Sciatic nerve (tissue), 2 donors: ENCODE measurements at regions not wholly inside any gene's neighbourhood (a gene's known extent, or its start where the extent isn't known, plus 50 kb on each side); places are given as distances from the start of the nearest gene placed in this dataset.

ENCODE experiments used
- ATAC-seq: fragments of 200-7000 bp; cut with Tn5 transposase; one replicate; pipeline ENCODE4 v1.9.1; 2020; ENCODE audit warnings: mild to moderate bottlenecking, moderate library complexity
- DNase-seq: peaks from one replicate; pipeline ENCODE4 v3.0.0-alpha.2; 2020; ENCODE audit warnings: low spot score
- intact Hi-C: fragments of 100-400 bp; cut with DNase I; formaldehyde crosslinking; loops from one replicate; pipeline ENCODE4 v1.14.2; 2022
- donor health status: DM: no; HTN: no; CAD: no.
- donor health status: DM: no; HTN: no; CAD: no.

DNA sequence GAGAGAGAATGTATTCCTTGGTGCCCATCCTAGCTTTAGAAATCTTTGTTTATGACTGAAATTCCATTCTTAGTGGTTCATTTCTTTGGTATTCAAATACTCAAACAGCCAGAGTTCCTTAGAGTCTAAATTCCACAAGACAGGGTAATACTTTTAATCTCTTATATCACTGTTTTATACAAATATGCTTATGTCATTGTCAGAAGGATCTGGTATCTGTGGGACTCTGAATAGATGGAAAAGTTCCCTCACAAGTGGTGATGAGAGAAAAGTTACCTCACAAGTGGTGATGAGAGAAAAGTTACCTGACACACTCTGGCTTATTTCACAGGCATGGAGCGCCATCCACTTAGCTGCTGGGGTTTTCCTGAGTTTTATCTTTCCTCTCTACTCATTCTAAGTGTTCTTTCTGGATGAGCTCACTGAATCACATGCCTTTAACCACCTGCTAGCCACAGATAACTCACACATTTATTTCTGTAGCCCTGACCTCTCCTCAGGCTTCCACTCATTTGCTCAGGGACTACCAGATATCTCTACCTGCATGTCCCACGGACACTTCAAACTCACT, 784.0 kb downstream of the SUGCT start:
- DNase-seq (no peak), ATAC-seq (no peak)
- intact Hi-C loops, result no loop called here

DNA sequence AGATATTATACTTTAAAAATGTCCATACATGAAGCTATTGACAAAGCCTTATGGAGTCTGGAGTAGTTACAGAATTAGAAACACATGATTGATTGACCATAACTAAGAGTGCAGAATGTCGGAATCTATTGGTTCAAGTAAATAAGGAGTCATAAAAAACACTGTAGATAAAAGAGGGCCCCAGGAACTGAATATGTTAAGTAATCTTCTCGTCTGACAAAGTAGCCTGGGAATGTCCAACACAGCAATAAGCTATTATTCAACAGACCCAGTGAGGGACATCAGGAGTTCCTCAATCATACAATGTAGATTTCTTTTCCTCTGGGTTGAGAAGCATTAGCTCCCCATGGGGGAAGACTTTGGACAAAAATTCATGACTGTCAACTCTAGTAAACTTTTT, 782.0 kb downstream of the SUGCT start:
- no peak for ATAC-seq
- intact Hi-C loops, result no loop called here
- DNase-seq, result no peak

DNA sequence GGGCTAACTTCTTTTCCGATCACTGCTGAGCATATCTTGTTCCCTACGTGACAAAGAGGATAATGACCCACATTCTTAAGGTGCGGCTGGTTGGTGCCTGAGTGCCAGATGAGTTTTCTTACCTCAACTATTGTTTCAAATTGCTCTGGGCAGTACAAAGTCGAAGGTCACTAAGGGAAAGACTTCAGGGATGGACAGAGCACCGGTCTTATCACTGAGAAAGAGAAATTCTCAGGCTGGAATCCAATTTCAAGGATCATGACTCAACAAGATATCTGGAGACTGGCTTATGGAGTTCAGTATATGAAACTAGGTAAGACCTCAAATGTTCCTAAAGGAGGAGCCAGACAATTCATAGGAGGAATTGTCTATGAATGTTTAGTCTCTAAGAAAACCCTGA, 780.3 kb downstream of the SUGCT start:
- ATAC-seq (no peak), DNase-seq (no peak)
- intact Hi-C loops, result no loop called here
